Panc1 (cell line): ENCODE measurements at regions not wholly inside any gene's neighbourhood (a gene's known extent, or its start where the extent isn't known, plus 50 kb on each side); places are given as distances from the start of the nearest gene placed in this dataset.
A peak's percentile ranks its signal among the peaks of the same experiment; 100 is the strongest.

ENCODE experiments used
- ATAC-seq: fragments of 200-7000 bp; cut with Tn5 transposase; 2 replicates; pipeline ENCODE4 v1.9.1; 2020; ENCODE audit warnings: mild to moderate bottlenecking, moderate library complexity
- BruUV-seq: library from RNA; stranded (reverse); fragments of 400-500 nt; replicated peaks from 2 replicates; lab custom pipeline; 2021; lab: Mats Ljungman, UMichigan
- CTCF ChIA-PET: fragments of 300-600 bp; sonication (Branson Sonifier 250); formaldehyde crosslinking; loops from one replicate; lab custom pipeline; 2022; ENCODE audit warnings: antibody characterized with exemption; lab: Charles Lee
- POLR2A ChIA-PET: fragments of 300-600 bp; sonication (Branson Sonifier 250); formaldehyde crosslinking; loops from one replicate; lab custom pipeline; 2022; ENCODE audit warnings: antibody characterized with exemption; lab: Charles Lee
- DNase-seq: peaks from one replicate; pipeline ENCODE4 v3.0.0-alpha.2; 2010; ENCODE audit warnings: low read depth, low spot score
- H3K27ac ChIP-seq: 2 replicates; pipeline ENCODE4 v1.5.1; 2011; ENCODE audit warnings: mild to moderate bottlenecking, low read length, inconsistent platforms
- H3K27me3 ChIP-seq: fragments of 200-500 bp; sonication (Bioruptor generic); 2 replicates; pipeline ENCODE4 v1.6.0; 2014; ENCODE audit warnings: low read length, inconsistent platforms; ENCODE audit not compliant: control insufficient read depth, insufficient read depth
- H3K36me3 ChIP-seq: fragments of 200-500 bp; sonication (Bioruptor generic); 2 replicates; pipeline ENCODE4 v1.5.1; 2014; ENCODE audit warnings: inconsistent platforms, mild to moderate bottlenecking, low read length, moderate library complexity; ENCODE audit not compliant: control insufficient read depth, insufficient read depth
- H3K4me1 ChIP-seq: 2 replicates; pipeline ENCODE4 v1.5.1; 2011; ENCODE audit warnings: inconsistent platforms, mild to moderate bottlenecking, low read length, moderate library complexity; ENCODE audit not compliant: control insufficient read depth, insufficient read depth
- H3K4me3 ChIP-seq, 2 experiments: 2 replicates each; pipeline ENCODE4 v1.5.1; 2011 to 2012; ENCODE audit warnings: low read depth in 2 of 2, low read length in 2 of 2, mild to moderate bottlenecking in 2 of 2, inconsistent platforms in 1 of 2, moderate library complexity in 1 of 2
- H3K9me3 ChIP-seq: fragments of 200-500 bp; sonication (Bioruptor generic); 2 replicates; pipeline ENCODE4 v1.5.1; 2014; ENCODE audit warnings: low read depth, mild to moderate bottlenecking, inconsistent platforms, low read length, moderate library complexity; ENCODE audit not compliant: control insufficient read depth, insufficient read depth
- CTCF ChIP-seq: fragments of 450-650 bp; IDR thresholded peaks from 2 replicates; pipeline ENCODE4 v1.5.1; 2017; ENCODE audit warnings: mild to moderate bottlenecking
- POLR2AphosphoS5 ChIP-seq: IDR thresholded peaks from 2 replicates; pipeline ENCODE4 v1.6.1; 2012; ENCODE audit warnings: mild to moderate bottlenecking, low read depth, low read length, moderate library complexity
- REST ChIP-seq, 2 experiments: IDR thresholded peaks; 2 replicates each; pipeline ENCODE4 v1.6.1; 2011 to 2012; ENCODE audit warnings: low read depth in 2 of 2, control low read depth in 1 of 2, low read length in 1 of 2, mild to moderate bottlenecking in 1 of 2, moderate library complexity in 1 of 2; ENCODE audit not compliant: insufficient read depth in 1 of 2
- SIN3A ChIP-seq: IDR thresholded peaks from 2 replicates; pipeline ENCODE4 v1.6.1; 2012; ENCODE audit warnings: low read depth, mild to moderate bottlenecking, low read length, moderate library complexity, borderline replicate concordance; ENCODE audit not compliant: insufficient read depth
- TCF7L2 ChIP-seq: IDR thresholded peaks from 2 replicates; pipeline ENCODE4 v1.6.1; 2011; ENCODE audit warnings: mild to moderate bottlenecking, low read depth, low read length, inconsistent platforms
- in situ Hi-C: cut with HindIII; loops from 2 replicates; pipeline ENCODE4 v1.10.0; 2016; ENCODE audit warnings: low sequenced_read_pairs, low pct_unique_long_range_greater_than_20kb
- intact Hi-C: fragments of 100-400 bp; cut with micrococcal nuclease; formaldehyde crosslinking; loops from one replicate; pipeline ENCODE4 v1.10.0; 2022; ENCODE audit not compliant: unreplicated experiment

- no TSS peak for BruUV-seq
- POLR2A ChIA-PET = no interaction called here
- no peaks in the 10 kb centered on the region for H3K27me3 ChIP-seq
Measured at GRCh38 chr6:169865346-169866139, 114.1 kb downstream of the ERMARD start.

GRCh38 chr6:169864148-169865020, 113.0 kb downstream of the ERMARD start:
- ATAC-seq = no peak
- H3K36me3 ChIP-seq = no peaks in the 10 kb centered on the region
- TF ChIP-seq TCF7L2 (no peak), POLR2AphosphoS5 (no peak), REST (IDR thresholded peaks at IDR 0.05; ENCODE audit: insufficient read depth in 1 of 2, low read depth in 2 of 2, low read length in 1 of 2) (no peak), SIN3A (no peak), CTCF (no peak)
- H3K27ac ChIP-seq = no peak overlapping the region
- H3K4me1 ChIP-seq = no peaks in the 10 kb centered on the region
- no TSS peak for BruUV-seq
- CTCF ChIA-PET = no interaction called here
- POLR2A ChIA-PET = no interaction called here
- intact Hi-C loops = no loop called here
- in situ Hi-C loops = no loop called here
- no peak overlapping the region for H3K4me3 ChIP-seq
- DNase-seq = no peak
- no peaks in the 10 kb centered on the region for H3K9me3 ChIP-seq
- H3K27me3 ChIP-seq = no peaks in the 10 kb centered on the region

More at GRCh38 chr6:169865346-169866139, 114.1 kb downstream of the ERMARD start:
- intact Hi-C loops = no loop called here
- in situ Hi-C loops = no loop called here
- CTCF ChIA-PET = no interaction called here
- no peaks in the 10 kb centered on the region for H3K36me3 ChIP-seq
- TF ChIP-seq CTCF = no peak
- TF ChIP-seq POLR2AphosphoS5 = no peak
- TF ChIP-seq TCF7L2 = no peak
- H3K27ac ChIP-seq = no peak overlapping the region
- ATAC-seq (peak; percentile 31; the same call in 1 of the 2 replicates), DNase-seq (no peak)
- no peaks in the 10 kb centered on the region for H3K4me1 ChIP-seq
- no peak overlapping the region for H3K4me3 ChIP-seq
- H3K9me3 ChIP-seq = no peaks in the 10 kb centered on the region
